Right kidney (tissue), 1 donor: ENCODE measurements at regions not wholly inside any gene's neighbourhood (a gene's known extent, or its start where the extent isn't known, plus 50 kb on each side); places are given as distances from the start of the nearest gene placed in this dataset.

Experiments
- DNase-seq: peaks from one replicate; pipeline ENCODE4 v3.0.0-alpha.2; 2016

DNA sequence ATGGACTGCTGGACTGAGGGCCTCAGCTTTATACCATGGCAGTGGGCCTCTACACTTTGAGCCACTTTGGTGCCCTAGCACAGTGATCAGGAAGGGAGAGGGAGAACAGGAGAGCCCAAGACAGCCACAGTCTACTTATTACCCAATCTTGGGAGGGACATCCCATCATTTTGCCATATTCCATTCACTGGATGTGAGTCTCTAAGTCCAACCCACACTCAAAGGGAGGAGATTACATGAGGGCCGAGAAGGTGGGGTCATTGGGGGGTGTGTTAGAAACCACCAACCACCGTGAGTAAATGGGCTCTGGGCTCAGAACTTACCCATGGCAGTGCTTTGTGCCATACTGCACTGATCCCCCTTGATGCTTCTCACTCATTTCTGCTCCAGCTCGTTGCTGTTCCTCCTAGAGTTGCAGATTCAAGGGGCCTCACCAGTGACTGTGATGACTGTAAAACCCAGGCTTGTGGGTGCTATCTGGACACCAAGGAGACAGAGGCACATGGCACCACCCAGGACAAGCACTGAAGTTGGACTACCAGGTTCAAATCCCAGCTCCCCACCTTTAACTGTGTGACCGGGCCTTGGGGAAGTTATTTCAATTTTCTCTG is 97.6 kb upstream of the RAB6C start:
- DNase-seq = no peak

DNA sequence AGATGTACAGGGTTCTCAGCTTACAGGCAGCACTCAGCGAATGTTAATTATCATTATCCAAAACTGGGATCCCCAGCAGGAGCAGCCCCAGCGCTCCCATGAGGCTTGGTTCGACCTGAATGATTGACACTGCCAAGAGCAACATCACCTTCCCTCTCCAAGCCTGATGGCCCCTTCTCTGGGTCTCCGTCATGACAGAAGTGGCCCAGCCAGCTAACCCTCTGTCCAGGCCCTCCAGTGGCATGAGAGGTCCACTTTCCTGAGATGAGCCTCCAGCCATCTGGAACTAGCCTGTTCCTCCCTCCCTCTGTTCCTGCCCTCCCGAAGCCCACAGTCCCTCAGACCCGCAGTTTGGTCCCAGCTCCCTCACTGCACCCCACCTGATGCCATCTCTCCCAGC is 97.0 kb upstream of the RAB6C start:
- no peak for DNase-seq

DNA sequence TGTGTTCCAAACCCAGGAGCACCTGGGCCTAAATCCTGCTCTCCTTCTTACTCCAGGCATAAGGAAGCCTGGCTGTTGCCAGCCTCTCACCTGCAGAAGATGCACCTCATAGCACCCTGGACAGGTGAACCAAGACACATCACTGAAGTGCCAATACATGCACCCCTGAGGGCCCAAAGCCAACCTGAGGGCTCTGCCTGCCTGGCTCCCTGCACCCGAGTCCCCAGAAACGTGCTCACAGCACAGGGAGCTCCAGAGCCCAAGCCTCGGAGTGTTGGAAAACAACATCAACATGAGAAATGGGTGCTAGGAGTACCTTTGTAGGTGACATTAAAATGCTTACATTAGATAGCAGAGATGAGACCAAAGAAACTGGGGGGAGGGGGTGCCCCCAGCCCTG is 96.3 kb upstream of the RAB6C start:
- DNase-seq = no peak

DNA sequence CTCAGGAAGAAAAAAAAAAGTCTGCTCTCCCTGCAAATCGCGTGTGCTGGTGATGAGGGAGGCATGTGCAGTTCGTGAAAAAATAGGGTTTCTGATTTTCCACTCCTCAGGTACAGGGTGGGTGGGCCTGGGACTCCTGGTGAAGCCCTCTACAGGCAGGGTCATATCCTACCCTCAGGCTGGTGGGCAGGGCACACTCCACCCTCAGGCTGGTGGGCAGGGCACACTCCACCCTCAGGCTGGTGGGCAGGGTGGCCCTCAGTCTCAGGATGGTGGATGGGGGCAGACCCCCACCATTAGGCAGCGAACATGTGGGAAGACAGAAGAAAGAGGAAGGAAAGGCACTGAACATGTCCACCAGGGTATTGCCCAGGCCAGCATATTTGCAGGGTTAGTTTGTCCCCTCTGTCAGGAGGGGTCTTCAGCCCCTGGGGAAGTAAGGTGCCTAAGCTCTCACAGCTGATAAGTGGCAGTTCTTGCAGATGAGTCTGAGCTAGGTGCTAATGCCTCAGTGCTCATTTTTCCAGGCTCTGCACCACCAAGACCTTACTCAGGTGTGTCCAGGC is 95.2 kb upstream of the RAB6C start:
- no peak for DNase-seq

DNA sequence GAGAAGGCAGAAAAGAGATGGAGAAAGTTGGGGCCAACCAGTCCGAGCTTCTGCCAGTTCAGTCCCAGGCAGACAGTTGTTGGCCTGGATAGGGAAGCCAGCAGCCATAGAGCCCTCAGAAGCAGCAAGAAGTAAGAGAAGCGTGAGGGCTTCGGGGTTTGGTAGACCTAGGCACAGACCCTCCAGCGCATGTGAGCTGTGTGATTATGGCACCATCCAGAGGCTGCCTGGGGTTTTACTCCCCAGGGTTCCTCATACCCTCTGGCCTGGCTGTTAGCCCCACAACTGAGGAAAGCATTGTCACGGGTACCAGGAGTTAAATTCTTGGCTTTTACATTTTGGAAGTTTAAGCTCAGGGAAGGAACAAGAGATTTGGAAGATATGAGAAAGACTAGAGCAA is 93.7 kb upstream of the RAB6C start:
- no peak for DNase-seq

DNA sequence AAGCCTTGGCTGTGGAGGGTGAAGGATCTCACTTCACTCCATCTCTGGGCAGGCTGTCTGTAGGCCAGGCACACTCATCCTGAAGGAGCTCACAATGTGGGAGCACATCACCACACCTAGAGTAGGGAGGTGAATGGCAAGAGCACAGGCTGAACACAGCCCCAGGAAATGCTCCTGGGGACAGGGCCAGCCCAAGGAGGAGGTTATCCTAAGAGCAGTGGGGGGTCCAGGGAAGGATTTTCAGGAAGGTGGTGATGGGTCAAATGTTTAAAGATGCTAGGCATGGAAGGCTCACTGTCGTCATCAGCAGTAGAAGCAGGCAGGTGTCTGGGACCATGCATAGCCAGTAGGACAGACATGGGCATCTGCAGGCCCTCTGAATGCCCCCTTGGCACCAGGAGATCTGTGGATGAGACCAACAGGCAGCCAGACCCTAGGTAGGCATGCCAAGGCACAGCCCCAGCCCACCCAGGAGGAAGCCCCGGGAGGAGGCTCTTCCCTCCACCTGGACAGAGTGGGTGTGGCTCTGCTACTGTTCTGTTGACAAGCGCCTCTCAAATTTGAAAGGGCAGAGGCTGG is 91.7 kb upstream of the RAB6C start:
- no peak for DNase-seq

DNA sequence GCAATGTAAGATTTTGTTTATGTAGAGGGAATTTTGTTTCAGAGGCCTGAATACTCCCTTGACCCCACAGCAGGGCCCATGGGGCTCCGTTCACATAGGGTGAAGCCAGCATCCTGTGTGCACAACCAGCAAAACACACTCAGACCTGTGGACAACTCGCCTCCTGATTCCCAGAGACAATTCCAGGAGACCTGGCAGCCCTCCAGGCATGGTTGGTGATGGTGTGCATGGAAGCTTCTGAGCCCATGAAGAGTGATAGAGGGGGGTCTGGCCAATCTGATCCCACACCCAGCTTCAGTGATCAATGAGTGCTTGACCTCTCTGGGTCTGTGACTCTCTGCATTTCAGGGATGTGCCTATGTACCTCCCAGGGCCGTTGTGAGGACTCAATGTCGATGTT is 91.0 kb upstream of the RAB6C start:
- no peak for DNase-seq

DNA sequence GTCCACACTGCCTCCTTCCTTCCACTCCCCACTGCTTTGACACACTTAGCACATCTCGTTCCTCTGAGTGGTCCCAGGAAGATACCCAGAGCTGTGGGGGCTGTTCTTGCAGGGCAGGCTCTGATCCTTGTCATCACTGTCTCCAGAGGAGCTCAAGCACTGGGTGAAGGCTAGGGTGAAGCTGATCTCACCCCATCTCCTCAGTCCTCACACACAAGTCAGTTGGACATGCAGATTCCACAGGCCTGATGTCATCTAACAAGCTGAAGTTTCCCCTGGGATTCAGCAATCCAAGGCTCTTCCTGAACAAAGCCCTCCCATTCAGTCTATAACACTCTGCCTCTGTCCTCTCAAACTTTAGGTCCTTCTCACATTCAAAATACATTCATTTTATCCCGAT is 90.6 kb upstream of the RAB6C start:
- DNase-seq = no peak

DNA sequence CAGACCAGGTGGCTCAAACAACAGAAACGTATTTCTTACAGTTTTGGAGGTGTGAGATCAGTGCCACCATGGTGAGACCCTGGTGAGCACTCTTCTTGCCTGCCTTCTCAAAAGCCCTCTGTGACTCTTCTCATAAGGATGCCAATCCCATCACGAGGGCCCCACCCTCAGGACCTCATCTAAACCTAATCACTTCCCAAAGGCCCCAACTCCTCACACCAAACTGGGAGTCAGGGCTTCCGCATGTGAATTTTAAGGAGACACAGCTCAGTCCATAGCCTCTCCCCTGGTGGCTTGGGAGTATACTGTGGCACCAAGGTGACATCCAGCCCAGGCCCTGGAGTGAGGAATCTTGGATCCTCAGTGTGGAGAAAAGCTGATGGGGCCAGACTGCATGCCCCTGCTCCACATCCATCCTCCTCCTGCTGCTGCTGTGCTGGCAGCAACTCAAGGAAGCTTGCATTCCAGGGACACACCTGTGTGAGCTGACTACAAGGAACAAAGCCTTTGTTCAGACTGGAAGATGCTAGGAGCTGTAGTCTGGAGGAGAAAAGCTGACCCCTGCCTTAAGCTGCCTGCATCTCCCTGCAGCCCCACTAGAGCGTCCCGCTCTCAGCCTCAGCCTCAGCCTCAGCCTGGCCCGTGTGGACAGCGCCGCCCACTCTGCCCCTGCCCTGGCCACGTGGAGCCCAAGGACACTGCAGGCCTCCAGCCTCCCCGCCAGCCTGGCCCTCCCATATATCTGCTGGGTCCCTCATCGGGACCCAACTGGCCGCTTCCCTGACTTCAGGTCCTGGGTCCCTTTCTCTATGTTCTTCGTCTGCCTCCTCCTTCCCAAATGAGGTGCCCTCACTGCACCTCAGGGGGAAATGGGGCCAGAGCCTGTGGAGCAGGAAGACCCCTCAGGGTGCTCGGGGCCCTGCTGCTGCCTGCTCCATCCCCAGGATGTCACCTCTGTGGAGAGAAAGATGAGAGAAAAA is 87.8 kb upstream of the RAB6C start:
- no peak for DNase-seq

DNA sequence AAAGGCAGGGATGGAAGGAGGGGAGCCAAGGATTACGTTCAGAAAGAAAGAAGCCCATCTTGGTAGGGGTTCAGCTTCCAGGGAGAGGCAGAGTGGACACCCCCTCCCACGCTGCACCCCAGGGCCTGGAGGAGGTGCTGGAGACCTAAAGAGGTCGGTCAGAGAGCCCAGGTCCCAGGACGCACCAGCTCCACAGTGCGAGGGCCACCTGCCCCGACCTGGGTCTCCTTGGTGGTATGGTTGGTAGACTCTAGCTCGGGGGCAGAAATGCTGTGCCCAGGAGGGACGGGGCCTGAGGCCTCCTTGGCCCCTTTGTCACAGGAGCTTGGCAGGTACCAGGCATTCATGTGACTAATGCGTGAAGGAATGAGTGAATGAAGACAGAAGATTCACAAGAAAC is 87.1 kb upstream of the RAB6C start:
- DNase-seq = no peak

DNA sequence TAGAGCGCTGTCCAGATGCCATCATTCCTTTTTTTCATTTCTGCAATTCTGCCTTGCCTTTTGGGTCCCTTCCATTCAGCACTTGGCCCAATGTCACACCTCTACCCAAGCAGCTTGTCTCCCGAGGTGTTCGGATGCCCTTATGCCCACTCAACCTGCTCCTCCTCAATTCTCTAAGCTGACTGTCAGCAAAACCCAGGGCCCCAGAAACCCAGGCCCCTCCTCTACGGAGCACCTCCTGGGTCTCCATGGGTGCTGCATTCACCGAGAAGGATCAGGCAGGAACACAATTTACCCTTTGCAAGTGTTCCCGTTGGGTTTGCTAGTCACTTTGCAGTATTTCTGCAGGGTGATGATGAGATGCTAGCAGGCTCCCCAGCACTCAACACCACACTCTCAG is 86.7 kb upstream of the RAB6C start:
- DNase-seq = no peak

DNA sequence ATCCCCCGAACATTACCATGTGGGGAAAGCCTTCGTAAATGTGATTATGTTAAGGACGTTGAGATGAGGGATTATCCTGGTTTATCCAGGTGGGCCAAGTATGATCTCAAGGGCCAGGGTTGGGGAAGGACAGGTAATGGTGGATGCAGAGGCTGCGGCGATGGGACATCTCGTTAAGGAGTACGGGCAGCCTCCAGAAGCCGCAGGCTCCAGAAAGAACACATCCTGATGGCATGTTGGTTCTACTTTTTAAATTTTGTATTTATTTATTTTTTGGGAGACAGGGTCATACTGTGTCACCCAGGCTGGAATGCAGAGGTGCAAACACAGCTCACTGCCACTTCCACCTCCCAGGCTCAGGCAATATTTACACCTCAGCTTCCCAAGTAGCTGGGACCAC is 86.2 kb upstream of the RAB6C start:
- DNase-seq = no peak

DNA sequence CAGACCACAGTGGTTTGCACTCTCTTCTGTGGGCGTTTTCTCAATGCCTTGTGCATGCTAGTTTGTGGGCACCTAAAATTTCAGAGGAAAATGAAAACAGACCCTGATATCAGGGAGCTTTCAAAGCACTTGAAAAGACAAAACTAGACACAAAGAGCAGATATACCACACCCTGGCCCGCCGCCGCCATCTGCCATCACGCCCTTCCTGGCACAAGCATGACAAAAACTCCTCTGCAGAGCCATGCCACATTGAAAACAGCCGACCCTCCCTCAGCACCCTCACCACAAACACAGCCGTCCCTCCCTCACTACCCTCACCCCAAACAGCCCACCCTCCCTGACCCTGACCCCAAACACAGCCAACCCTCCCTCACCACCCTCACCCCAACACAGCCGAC is 84.8 kb upstream of the RAB6C start:
- DNase-seq = no peak

DNA sequence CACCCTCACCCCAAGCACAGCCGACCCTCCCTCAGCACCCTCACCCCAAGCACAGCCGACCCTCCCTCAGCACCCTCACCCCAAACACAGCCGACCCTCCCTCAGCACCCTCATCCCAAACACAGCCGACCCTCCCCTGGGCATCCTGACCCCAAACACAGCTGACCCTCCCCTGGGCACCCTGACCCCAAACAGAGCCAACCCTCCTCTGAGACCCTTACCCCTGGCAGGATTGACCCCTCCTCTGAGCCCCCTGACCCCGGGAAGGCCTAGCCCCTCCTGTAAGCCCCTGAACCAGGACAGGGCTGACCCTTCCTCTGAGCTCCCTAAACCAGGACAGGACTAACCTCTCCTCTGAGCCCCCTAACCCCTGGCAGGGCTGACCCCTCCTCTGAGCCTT is 84.4 kb upstream of the RAB6C start:
- no peak for DNase-seq

DNA sequence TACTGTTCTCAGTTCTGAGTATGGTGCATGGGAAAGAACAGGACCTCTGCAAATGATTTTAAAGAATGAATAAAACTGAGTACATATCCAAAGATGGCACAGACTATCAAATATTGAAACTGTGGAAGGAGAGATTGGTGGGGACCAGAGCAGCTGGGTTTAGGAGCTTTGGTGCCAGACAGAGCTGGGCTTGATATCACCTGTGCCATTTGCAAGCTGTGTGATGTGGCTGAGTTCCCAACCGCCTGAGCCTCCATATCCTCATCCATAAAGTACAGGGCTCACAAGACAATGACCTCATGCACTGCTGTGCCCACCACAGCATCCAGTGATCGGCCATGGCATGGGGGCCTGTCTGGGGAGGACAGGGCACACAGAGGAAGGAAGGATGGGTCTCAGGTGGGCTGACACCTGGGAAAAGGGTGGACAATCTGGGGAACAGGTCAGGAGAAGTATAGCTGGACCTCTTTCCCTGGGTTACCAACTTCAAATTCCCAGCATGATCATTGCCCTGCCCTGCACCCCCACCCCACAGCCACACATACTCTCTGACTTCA is 83.9 kb upstream of the RAB6C start:
- DNase-seq = no peak

DNA sequence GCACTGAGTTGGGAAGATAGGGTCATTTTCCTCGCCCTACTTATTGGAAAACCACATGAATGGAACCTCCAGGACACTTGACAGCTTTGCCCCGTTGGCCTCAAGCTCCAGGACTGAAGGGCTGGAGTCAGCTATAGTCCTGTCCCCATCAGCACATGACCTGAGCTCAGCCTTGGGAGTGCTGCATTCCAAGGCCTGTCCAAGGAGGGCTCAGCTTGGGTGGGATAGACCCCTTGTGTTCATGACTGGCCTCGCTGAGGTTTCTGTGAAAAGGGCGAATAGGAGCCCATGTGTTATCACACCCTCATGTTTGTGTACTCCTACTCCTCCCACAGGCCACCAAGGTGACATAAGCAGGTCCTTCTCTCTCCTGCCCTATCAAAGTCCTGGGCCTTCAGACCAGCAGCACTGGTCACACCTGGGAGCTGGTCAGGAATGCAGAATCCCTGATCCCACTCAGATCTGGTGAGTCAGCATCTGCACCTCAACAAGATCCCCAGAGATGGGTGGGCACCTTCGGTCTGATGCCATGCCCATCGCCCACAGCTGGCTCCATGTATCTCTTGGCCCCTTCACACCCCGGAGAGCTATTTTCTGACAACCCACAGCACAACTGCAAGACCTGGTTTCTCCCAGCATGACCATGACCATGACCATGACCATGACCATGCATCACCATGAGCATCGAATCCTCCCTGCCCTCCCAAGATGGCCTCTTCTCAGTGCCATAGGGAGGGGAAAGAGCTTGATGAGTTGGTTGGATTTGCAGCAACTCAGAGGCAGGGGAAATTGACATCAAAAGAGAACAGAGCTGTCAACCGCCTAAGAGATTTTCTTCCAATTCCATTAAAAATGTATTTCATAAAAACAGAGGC is 83.0 kb upstream of the RAB6C start:
- no peak for DNase-seq

DNA sequence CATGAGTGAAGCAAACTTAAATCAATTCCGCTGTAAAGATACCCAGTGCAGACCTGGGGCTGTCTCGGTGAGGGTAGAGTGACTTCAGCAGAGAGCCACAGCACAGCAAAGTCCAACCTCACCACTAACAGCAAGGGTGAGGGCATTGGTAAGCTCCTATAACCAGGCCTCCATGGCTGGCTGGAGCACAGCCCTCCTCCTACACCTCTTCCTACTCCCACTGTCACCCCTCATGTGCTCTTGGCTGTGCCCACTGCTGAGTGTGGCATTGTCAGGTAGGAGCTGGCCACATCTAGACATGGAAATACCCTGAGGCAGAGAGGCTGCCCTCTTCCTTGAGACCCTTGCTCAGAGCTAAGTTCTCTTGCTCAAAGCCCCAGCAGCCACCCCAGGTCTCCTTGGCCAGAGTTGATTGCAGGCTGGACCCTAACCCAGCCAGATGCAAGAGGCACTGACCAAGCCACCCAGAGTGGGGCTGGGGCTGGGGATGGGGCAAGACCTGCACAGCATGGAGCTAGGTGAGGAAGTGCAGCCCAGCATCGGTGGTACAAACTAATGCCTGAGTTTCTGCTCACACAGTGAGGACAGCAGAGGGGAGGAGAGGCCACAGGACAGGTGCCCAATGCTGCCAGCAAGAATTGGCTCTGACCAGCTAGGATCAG is 77.6 kb upstream of the RAB6C start:
- DNase-seq = no peak

DNA sequence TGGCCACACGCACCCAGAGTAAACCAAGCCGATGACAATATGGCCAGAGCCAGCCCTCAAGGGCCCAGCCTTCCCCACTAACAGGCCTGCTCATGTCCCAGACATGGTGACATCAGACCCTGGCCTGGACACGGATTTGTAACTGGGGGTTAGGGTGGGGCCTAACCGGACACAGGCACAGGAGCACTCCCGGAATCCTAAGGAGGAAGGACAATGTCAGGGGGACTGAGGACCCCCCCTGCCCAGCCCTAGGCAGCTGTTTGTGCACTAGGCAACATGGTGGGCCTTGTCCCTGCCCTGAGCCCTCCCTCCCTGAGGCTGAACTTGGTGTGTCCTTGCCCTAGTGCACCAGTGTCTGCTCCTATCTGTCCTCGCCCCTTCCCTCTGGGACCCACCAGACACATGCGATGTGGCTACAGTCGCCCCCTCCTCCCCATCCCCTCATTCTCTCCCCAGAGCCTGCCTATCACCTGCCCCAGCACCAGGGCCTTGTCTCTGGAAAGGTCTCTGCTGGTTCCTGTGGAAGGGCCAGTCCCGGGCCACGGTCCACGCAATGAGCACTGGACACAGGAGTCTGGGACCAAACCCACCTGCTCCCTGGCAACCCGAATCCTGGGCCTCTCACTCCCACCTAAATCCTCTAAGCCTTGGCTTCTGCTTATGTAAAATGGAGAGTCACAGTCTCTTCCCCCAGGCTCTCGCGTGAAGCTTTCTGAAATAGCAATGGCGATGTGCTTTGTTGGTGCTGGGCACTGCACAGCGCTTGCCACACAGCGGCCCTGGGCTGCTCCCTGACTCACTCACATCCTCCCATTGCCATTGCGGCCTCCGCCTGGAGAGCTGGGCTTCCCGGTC is 76.5 kb upstream of the RAB6C start:
- no peak for DNase-seq

DNA sequence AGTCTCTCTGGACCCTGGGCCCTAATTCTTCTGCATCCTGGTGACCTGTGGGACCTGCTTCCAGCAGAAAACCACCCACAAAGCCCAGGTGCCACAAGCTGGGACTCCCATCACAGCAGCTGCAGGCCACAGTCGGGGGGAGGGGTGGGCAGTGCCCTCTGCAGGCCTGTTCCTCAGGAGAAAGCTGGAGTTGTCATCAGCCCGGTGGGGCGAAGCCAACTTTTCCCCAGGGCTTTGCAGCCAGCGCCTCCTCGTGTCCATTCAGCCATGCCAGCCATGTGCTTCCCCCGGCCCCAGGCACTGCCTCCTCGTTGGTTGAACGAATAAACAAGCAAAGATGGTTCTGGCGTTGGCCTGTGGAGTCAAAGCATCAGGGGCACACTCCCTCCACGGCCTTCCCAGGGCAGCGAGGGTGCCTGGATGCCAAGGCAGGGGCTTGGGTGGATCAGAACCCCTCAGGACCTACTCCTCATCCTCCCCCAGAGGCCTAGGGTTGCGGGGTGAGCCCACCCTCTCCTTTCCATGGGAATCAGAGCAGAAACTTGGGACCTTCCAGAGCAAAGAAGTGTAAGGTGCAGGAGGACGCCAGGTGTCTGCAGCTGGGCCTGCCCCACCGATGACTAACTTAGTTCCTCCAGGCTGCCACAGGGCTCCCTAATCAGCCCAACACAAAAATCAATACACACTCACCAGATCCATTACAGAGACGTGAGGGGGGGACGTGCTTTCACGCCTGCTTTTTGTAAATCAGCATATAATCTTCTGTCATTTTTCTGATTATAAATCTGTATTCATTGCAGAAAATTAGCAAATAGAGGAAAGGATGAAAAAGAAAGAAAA is 75.7 kb upstream of the RAB6C start:
- DNase-seq = no peak
